Breast epithelium (tissue), 4 donors: ENCODE measurements at regions not wholly inside any gene's neighbourhood (a gene's known extent, or its start where the extent isn't known, plus 50 kb on each side); places are given as distances from the start of the nearest gene placed in this dataset.

Experiments
- DNase-seq, 2 donors: peaks; one replicate each; pipeline ENCODE4 v3.0.0-alpha.2; 2019; ENCODE audit warnings: low spot score in 2 of 2
- H3K27ac ChIP-seq, 2 donors: fragments of 200-600 bp; sonication (generic) in 1 of 2; one replicate each; pipeline ENCODE4 v1.5.1; 2016 to 2019; ENCODE audit warnings: mild to moderate bottlenecking in 1 of 2
- H3K27me3 ChIP-seq, 2 donors: fragments of 200-600 bp; sonication (generic) in 1 of 2; one replicate each; pipeline versions ENCODE4 v1.5.1 to v1.6.0; 2017 to 2019; ENCODE audit warnings: control low read depth in 1 of 2, mild to moderate bottlenecking in 1 of 2
- H3K36me3 ChIP-seq: fragments of 200-600 bp; one replicate; pipeline ENCODE4 v1.5.1; 2019
- H3K4me1 ChIP-seq, 2 donors: fragments of 200-600 bp; sonication (generic); one replicate each; pipeline ENCODE4 v1.5.1; 2016 to 2019; ENCODE audit warnings: control low read depth in 1 of 2
- H3K4me3 ChIP-seq, 3 donors: fragments of 200-600 bp; sonication (generic); 1 replicate in 2 of 3; 2 replicates in 1 of 3; pipeline ENCODE4 v1.5.1; 2016 to 2019; ENCODE audit warnings: mild to moderate bottlenecking in 3 of 3, moderate library complexity in 2 of 3
- H3K9me3 ChIP-seq, 2 donors: fragments of 200-600 bp; sonication (generic) in 1 of 2; one replicate each; pipeline ENCODE4 v1.5.1; 2016 to 2019; ENCODE audit warnings: control low read depth in 1 of 2
- POLR2A ChIP-seq: fragments of 450-650 bp; IDR thresholded peaks from one replicate; pipeline ENCODE4 v1.6.1; 2016; ENCODE audit warnings: antibody characterized with exemption, mild to moderate bottlenecking, moderate library complexity
- POLR2AphosphoS5 ChIP-seq, 3 donors: sonication (generic); formaldehyde crosslinking; IDR thresholded peaks; one replicate each; pipeline ENCODE4 v1.6.1; 2017; ENCODE audit warnings: antibody characterized with exemption in 3 of 3
- intact Hi-C: fragments of 100-400 bp; cut with DNase I; formaldehyde crosslinking; loops from one replicate; pipeline ENCODE4 v1.15.1; 2023; ENCODE audit warnings: low total_unique reads
- TF ChIP-seq, protein P1 (sequence below), 3 donors: fragments of 450-650 bp; IDR thresholded peaks; one replicate each; pipeline ENCODE4 v1.5.1; 2016 to 2017; ENCODE audit warnings: antibody characterized with exemption in 3 of 3, mild to moderate bottlenecking in 3 of 3, moderate library complexity in 3 of 3

DNA sequence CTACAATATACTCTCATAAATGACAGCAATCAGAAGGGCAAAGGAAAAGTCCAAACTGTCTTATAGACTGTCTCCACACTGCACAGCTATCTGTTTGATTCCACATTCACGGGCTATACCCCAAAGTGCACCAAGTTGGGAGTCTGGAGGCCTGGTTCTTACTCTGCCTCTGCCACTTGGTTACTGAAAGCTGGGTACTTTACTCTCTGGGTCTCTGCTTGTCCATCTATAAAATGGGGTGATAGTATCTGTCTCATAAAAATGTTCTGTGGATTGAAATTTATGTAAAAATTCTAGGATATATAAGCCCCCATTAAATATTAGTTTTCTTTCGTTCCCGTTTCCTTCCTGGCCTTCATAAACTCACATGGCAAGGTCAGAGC, 86.5 kb downstream of the CD164 start:
- no peak overlapping the region for H3K4me3 ChIP-seq
- H3K27ac ChIP-seq, result no peak overlapping the region
- H3K36me3 ChIP-seq, result no peaks in the 10 kb centered on the region
- no peak for DNase-seq
- intact Hi-C loops, result no loop called here
- TF ChIP-seq, protein P1, sequence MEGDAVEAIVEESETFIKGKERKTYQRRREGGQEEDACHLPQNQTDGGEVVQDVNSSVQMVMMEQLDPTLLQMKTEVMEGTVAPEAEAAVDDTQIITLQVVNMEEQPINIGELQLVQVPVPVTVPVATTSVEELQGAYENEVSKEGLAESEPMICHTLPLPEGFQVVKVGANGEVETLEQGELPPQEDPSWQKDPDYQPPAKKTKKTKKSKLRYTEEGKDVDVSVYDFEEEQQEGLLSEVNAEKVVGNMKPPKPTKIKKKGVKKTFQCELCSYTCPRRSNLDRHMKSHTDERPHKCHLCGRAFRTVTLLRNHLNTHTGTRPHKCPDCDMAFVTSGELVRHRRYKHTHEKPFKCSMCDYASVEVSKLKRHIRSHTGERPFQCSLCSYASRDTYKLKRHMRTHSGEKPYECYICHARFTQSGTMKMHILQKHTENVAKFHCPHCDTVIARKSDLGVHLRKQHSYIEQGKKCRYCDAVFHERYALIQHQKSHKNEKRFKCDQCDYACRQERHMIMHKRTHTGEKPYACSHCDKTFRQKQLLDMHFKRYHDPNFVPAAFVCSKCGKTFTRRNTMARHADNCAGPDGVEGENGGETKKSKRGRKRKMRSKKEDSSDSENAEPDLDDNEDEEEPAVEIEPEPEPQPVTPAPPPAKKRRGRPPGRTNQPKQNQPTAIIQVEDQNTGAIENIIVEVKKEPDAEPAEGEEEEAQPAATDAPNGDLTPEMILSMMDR (IDR thresholded peaks at IDR 0.05), result no peak
- H3K4me1 ChIP-seq, result no peaks in the 10 kb centered on the region
- no peaks in the 10 kb centered on the region for H3K27me3 ChIP-seq
- no peaks in the 10 kb centered on the region for H3K9me3 ChIP-seq

- H3K27ac ChIP-seq, result no peak overlapping the region
- intact Hi-C loops, result no loop called here
- no peak for DNase-seq
Observed at GRCh38 chr6:109295109-109295773, 87.0 kb downstream of the CD164 start.

GRCh38 chr6:109292983-109293586, 89.2 kb downstream of the CD164 start:
- Histone ChIP-seq H3K9me3 (no peaks in the 10 kb centered on the region), H3K4me1 (no peaks in the 10 kb centered on the region), H3K27me3 (no peaks in the 10 kb centered on the region), H3K36me3 (no peaks in the 10 kb centered on the region), H3K4me3 (no peak overlapping the region), H3K27ac (no peak overlapping the region)
- DNase-seq, result no peak
- no peak for TF ChIP-seq POLR2A
- TF ChIP-seq POLR2AphosphoS5 (IDR thresholded peaks at IDR 0.05), result no peak
- TF ChIP-seq, protein P1 (IDR thresholded peaks at IDR 0.05), result no peak
- intact Hi-C loops, result no loop called here

More at GRCh38 chr6:109295109-109295773, 87.0 kb downstream of the CD164 start:
- no peak for TF ChIP-seq POLR2A
- TF ChIP-seq, protein P1 (IDR thresholded peaks at IDR 0.05), result no peak
- TF ChIP-seq POLR2AphosphoS5 (IDR thresholded peaks at IDR 0.05), result no peak
- Histone ChIP-seq H3K27me3 (no peaks in the 10 kb centered on the region), H3K4me3 (no peak overlapping the region), H3K4me1 (no peaks in the 10 kb centered on the region), H3K36me3 (no peaks in the 10 kb centered on the region), H3K9me3 (no peaks in the 10 kb centered on the region)

GRCh38 chr6:109292420-109292819, 89.8 kb downstream of the CD164 start:
- Histone ChIP-seq H3K27me3 (no peaks in the 10 kb centered on the region), H3K9me3 (no peaks in the 10 kb centered on the region), H3K27ac (no peak overlapping the region), H3K36me3 (no peaks in the 10 kb centered on the region), H3K4me3 (no peak overlapping the region), H3K4me1 (no peaks in the 10 kb centered on the region)
- no peak for DNase-seq
- TF ChIP-seq, protein P1 (IDR thresholded peaks at IDR 0.05), result no peak
- TF ChIP-seq POLR2A (no peak), POLR2AphosphoS5 (IDR thresholded peaks at IDR 0.05) (no peak)
- intact Hi-C loops, result no loop called here

DNA sequence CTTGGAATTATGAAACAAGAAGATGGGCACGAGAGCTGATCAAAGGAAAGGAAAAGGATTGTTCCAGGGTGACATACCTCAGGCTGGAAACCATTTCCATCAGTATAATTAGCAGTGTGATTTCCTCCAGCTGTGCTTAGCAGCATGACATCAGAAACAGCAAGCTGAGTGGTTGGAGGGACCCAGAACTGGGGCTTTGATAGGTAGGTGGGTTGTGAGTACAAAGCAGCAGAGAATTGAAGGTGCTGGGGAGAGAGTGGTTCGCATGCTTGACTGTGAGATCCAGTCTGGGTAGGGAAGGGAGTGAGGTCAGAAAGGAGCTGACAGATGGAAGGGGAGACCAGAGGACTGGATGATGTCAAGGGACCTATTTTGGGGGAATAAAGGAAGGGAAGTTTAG, 90.4 kb downstream of the CD164 start:
- Histone ChIP-seq H3K4me3 (no peak overlapping the region), H3K27me3 (no peaks in the 10 kb centered on the region), H3K27ac (no peak overlapping the region), H3K9me3 (no peaks in the 10 kb centered on the region), H3K4me1 (no peaks in the 10 kb centered on the region), H3K36me3 (no peaks in the 10 kb centered on the region)
- no peak for DNase-seq
- TF ChIP-seq POLR2A (no peak), POLR2AphosphoS5 (IDR thresholded peaks at IDR 0.05) (no peak)
- TF ChIP-seq, protein P1 (IDR thresholded peaks at IDR 0.05), result no peak
- intact Hi-C loops, result no loop called here
